ENCODE measurements at regions not wholly inside any gene's neighbourhood (a gene's known extent, or its start where the extent isn't known, plus 50 kb on each side); places are given as distances from the start of the nearest gene placed in this dataset.

GRCh38 chr4:52290466-52290865, 239.4 kb downstream of the SPATA18 start:
- no peak for DNase-seq

DNA sequence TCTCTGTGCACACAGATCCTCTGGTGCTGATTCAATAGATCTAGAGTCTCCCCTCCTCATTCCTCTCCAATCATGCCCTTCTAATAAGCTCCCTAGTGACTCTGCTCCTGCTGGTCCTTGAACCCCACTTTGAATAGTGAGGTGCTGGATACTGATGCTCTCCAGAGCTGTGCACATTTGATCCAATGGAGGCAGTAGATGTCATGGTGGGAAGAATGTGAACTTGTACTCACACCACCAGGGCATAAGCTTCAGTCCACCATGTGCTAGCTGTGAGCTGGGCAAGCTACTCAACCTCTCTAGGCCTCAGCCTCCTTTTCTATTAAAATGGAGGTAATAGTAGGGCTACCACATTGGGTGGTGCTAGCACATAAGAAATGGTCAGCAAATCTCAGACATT, 241.1 kb downstream of the SPATA18 start:
- DNase-seq, result no peak

DNA sequence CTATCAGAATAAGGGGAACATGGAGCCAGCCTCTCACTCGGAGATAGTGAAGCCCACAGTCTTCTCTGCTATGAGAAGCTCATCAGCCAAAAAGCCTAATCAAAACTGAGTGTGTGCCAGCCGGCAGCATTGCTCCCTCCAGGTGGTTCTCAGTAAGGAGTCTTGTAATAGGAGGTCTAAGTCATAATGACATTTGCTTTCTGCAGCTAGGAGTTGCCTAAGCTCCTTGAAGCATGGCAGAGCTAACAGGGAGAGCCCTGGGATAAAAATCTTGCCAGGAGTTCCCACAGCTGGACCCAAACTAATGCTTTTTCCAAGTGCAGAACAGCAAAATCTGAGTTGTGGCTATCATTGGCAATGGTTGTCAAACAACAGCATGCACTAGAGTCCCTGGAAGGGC, 245.2 kb downstream of the SPATA18 start:
- DNase-seq, result no peak

DNA sequence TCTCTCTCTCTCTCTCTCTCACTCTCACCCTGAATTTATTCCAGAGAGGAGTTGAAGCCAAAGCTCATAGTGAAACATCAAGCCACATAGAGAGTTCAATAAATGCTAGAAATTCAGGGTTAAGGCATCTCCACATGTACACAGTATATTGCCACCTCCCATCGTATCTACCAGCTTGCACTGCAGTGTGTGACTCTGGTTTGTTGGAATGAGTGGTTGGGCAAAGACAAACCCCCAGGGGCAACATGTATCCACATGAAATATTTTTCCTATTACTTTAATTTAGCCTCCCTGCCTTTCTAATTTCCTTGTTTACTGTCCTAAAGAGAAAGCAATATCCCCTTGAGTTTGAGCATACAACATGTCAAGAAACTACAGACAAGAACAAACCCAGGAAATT, 247.3 kb downstream of the SPATA18 start:
- no peak for DNase-seq

DNA sequence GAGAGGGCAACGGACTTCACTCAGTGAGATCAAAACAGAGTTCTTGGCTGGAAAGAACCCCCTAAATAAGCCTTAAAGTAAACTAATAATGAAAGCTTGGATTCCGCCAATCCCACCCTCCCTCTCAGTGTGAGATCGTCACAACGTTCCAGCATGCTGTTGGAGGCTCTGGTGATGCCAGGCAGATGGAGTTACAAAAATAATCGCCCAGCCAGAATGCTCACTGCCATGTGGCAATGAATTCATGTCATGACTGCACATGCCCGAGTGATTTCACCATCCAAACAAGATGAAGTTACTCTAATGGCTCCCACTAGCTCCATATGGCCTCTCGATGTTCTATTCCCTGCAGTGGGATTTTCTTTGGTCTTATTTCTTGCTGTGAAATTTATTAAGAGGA, 248.0 kb downstream of the SPATA18 start:
- DNase-seq, result no peak

DNA sequence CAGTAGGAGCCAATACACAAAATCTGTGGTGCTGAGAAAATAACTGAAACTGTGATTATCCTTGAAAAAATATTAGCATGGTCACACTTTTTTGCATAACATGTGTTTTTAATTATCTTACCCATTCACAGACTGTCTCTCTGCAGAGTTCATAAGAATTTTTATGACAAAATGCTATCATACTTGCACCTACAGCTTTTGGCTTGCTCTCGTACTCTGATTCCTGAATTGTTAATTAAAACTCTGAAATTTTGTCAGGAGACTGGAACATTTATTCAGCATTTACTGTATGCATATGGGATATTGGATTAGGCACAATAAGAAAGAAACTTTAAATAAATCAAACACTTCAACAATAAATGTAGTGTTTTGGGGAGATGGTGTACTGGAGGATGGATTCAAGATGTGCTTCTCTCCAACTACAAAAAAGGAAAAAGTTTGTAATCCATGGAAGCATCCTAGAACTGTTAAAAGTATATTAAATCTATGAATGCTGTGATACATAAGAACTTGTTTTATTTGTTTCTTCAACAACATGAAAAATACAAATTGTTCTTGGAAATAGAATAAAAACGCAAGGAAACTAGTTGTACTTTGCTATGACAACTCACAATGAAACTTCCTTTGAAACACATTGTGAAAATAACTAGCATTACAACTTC, 260.5 kb downstream of the SPATA18 start:
- DNase-seq, result no peak

DNA sequence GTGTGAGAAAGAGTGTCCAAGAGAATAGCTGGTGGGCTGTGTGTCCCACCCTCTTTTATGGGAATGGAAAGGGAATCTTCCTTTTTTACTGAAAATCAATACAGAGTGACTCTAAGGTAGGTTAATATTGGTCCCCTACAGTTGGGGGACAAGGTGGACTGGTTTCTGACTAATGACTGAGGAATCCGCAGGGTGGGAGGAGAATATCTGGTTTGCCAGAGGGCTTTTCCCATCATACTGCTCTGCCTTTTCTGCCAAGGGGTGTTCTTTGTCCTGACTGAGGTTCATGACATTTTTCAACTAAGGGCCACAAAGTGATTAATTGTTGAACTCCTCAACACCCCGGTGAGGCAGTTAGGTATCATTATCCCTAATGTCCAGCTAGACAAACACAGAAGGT, 261.6 kb downstream of the SPATA18 start:
- no peak for DNase-seq

- no peak for DNase-seq
These were observed 266.3 kb downstream of the SPATA18 start for GRCh38 chr4:52317361-52317879.

DNA sequence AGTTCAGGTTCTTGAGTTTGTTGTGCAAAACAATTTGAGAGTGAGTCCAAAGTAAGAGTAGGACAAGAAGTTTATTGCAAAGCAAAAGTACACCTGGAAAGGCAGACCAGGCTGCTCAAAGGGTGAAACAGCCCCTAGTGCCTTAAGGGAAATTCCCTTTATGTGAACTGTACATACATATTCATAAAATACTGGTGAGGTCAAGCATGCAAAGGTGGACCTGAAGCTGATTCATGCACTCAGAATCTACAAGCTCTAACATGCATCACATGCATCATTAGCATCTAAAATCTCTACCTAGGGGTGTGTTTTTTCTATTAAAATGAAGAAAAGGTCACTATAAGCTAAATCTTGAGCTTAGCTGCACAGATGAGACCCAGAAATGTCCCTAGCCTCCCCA, 266.9 kb downstream of the SPATA18 start:
- no peak for DNase-seq

DNA sequence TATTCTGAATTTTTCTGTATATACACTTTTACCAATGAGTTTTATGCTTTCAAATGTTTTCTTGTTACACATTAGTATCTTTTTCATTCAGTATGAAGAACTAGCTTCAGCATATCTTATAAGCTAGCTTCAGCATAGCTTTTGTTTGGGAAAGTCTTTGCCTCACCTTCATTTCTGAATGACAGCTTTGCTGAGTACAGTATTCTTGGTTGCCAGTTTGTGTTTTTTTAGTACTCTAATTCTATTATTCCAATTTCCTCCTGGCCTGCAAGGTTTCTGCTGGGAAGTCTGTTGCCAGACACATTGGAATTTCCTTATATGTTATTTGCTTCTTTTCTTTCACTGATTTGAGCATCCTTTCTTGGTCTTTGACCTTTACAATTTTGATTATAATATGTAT, 278.8 kb downstream of the SPATA18 start:
- no peak for DNase-seq

GRCh38 chr4:52343595-52343994, 292.5 kb downstream of the SPATA18 start:
- no peak for DNase-seq

- no peak for DNase-seq
These were observed 299.8 kb downstream of the SPATA18 start for GRCh38 chr4:52350926-52351325.

GRCh38 chr4:52358366-52358765, 300.7 kb downstream of the USP46 start:
- DNase-seq, result no peak

DNA sequence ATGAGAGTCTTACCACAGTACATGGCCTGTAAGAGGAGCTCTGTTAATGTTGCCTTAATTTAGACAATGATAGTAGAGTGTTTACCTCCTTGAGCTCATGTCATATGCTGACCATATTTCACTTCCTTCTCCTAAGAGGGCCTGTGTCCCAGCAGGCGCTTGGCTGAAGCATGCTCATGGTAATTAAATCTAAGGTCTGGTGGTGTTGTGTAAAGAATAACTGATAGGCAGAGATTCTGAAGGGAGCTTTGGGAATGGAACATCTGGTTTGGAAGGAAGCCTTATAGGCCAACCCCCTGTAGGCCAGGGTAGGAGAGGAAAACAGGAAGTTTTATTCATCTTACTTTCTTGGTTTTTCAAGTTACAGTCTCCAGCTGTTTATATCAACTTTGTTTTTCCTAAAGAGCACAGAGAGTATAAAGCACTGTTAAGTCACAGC, 300.2 kb downstream of the USP46 start:
- DNase-seq, result no peak

GRCh38 chr4:52366191-52366590, 292.9 kb downstream of the USP46 start:
- DNase-seq, result no peak

GRCh38 chr4:52366621-52367020, 292.5 kb downstream of the USP46 start:
- no peak for DNase-seq

- no peak for DNase-seq
These were observed 291.7 kb downstream of the USP46 start for GRCh38 chr4:52367282-52367830.

DNA sequence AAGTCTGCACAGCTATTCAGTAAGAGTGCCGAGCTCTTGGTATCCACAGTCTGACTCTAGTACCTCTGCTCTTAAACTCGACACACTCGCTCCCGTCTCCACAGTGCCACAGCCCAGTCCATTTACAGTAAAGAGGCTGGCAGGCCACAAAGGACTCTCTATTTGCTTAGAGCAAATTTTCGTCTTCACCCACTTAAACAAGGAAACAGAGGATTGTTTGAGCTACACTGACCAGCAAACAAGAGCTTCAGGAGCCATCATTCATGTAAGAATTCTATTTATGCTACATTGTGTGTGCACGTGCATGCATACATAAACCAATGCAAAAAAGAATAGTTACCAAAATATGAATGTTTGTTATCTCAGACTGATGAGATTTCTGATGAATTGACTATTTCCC, 290.2 kb downstream of the USP46 start:
- DNase-seq, result no peak

DNA sequence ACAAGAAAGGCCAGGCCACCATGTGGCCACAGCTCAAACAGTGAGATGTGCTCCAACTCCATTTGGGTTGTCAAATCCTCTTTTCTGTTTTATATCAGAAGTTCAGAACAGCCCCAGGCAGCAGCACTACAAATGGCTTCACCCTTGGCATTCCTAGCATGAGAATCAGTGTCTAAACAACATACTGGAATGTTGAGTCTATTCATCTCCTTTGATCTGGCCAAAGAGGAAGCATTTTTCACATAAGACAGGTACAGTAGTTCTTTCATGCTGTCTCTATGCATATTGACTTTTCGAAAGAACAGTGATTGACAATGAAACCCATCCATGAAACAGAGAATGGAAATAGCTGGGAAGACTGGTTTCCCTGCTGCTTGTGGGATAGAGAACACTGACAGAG, 289.5 kb downstream of the USP46 start:
- no peak for DNase-seq

DNA sequence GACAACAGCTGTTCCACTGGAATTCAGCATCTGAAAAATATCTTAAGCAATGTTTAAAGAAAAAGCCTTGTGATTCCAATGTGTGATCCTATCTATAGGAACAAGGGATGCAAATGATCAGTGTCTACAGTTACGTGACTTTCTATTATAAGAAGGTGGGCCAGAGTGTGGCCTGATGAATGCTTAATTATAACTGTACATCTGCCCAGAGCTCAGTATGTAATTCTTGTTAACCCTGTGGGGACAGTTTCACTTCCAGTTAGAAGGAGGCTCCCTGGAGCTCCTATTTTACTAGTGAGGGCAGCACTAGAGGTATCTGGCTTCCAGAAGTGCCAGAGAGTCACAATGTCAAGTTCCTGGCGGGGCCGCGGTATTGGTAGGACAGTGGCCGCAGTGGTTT, 288.5 kb downstream of the USP46 start:
- no peak for DNase-seq

DNA sequence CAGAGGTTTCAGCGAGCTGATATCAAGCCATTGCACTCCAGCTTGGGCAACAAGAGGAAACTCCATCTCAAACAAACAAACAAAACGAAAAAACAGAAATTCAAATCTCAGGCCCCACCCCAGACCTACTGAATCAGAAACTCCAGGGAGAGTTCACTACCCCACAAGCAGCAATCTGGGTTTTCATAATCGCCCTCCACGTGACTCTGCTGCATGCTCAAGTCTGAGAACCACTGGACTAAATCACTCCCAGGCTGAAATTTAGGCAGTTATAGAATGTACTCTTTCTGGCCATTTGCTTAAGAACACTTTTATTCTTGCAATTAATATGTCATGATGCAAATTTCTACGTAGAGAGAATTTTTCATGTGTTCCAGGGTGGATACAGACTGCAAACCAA, 287.3 kb downstream of the USP46 start:
- no peak for DNase-seq

GRCh38 chr4:52372269-52372668, 286.8 kb downstream of the USP46 start:
- DNase-seq, result no peak

DNA sequence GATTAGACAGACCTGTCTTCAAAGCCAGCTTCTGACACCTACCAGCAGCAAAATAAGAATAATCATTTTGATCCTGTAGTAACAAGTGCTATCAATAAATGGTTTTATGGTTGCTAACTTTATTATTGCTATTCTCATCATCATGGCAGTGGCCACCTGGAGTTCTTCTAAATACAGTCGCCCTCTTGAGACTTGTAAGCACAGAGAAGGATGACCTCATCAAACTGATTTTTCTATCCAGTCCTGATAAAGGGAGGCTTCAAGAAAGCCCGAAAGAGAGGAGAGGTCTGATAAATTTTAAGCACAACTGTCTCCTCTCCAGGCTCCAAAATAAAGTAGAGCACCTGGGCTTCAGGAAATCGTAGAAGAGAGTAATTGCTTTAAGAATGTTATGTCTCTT, 286.4 kb downstream of the USP46 start:
- no peak for DNase-seq

DNA sequence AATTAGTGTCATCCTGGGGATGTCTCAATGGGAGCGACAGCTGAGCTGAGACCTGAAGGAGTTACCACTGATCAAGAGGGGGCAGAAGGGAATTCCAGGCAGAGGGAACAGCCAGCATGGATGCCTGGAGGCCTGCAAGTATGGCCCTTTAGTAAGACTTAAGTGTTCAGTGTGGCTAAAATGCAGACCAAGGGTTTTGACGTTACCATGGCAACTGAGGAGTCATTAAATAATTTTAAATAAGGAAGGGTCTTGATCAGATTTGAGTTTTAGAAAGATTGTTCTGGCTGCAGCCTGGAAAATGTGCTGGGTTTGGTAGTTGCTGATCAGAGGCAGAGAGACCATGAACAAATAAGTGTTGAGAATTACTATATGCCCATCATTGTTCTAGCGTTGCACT, 285.5 kb downstream of the USP46 start:
- DNase-seq, result no peak

GRCh38 chr4:52374877-52375276, 284.2 kb downstream of the USP46 start:
- no peak for DNase-seq
